ENCODE measurements at regions not wholly inside any gene's neighbourhood (a gene's known extent, or its start where the extent isn't known, plus 50 kb on each side); places are given as distances from the start of the nearest gene placed in this dataset.
A peak's percentile ranks its signal among the peaks of the same experiment; 100 is the strongest.
"Not testable (repeated sequence)": the region's sequence is repeated elsewhere in the genome, so short reads cannot be mapped to it uniquely, and the experiment has no call there.

DNA sequence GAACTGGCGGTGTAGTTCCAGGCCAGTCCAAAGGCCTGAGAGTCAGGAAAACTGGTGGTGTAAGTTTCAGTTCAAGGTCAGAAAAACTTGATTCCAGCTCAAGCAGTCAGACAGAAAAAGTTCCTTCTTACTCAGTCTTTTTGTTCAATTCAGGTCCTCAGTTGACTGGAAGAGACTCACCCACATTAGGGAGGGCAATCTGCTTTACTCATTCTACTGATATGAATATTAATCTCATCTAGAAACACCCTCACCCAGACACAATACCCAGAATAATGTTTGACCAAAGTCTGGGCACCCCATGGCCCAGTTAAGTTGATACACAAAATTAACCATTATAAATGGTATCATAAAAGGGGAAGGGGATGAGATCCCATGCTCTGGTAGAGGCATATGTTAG is 50.1 kb upstream of the LTA4H start:
- no peak for DNase-seq

DNA sequence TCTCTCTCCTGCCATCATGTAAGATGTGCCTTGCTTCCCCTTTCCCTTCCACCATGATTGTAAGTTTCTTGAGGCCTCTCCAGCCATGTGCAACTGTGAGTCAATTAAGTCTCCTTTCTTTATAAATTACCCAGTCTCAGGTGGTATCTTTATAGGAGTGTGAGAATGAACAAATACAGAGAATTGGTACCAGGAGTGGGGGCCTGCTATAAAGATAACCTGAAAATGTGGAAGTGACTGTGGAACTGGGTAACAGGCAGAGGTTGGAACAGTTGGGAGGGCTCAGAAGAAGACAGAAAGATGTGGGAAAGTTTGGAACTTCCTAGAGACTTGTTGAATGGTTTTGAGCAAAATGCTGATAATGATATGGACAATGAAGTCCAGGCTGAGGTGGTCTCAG is 50.8 kb upstream of the LTA4H start:
- DNase-seq: not testable (repeated sequence)

DNA sequence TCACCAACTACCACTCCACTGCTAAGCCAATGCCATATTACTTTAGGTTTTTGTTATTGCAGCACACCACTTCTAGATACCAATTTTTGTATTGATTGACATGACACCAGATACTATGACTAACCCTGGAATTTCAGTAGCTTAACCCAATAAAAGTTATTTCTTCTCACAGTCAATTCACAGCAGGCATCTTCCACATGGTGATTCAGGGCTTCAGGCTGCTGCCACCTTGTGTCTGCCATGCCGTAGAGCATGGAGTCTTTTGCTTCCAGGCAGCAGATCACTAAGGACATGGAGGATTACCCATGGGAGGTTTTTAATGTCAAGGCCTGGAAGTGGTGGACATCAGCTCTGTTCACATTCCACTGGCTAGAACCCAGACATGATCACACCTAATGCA is 56.4 kb upstream of the LTA4H start:
- DNase-seq: no peak

DNA sequence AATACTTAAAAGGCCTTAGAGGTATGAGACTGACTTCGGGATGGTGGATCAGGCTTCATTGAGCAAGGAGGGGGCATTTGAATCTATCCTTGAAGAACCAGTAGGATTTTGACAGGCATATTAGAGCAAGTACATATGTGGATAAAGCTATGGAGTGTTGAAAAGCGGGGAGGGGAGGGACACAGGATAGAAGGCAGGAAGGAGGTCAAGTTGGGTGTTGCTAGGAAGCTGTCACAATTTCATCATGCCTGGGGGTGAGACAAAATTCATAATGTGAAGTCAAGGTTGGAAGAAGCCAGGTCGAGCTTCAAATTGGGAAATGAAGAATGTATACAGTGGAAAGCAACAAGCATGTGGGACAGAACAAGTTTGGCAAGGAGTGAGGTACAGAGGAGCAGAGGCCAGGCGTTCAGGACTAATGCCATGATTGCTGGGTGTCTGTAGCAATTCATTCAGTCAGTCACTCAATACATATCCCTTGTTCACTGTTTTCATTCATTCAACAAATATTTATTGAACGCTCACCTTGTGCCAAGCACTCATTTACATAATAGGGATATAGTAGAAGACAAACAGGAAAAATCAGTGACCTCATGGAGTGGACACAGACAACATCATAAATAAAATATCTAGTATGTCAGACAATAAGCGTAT is 58.3 kb upstream of the LTA4H start:
- DNase-seq: no peak

DNA sequence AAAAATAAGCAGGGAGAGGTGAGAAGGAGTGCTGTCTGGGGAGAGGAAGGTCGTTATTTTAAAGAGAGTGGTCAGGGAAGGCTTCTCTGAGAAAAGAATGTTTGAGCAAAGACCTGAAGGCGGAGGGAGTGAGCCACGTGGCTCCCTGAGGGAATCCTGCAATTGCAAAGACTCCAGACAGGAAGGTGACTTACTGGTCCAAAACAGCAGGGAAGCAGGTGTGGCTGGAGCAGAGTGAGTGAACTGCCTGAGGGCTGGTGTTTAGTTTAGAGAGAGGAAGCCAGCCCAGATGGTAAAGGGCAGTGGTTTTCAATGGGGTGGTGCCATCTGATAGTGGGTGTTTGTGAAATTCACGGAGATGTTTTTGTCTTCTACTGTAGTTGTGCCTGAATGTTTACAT is 58.8 kb upstream of the LTA4H start:
- DNase-seq: no peak

DNA sequence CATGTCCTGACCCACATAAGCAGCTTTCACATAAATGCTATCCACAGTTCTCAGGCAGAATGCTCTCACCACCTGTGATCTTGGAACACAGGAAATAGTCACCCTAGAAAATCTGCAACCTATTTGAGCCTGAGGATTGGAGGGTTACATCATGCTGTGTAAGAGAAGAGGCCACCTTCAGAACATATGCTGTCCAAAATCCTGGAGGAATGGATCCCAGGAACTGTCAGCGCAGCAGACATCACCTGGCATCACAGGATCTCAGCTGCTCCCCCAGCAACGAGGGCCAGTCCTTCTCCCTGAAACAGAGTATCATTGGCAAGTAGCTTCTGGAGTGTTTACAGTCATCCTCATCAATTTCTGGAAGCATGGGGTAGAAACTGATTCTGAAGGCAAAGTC is 63.2 kb upstream of the LTA4H start:
- no peak for DNase-seq

DNA sequence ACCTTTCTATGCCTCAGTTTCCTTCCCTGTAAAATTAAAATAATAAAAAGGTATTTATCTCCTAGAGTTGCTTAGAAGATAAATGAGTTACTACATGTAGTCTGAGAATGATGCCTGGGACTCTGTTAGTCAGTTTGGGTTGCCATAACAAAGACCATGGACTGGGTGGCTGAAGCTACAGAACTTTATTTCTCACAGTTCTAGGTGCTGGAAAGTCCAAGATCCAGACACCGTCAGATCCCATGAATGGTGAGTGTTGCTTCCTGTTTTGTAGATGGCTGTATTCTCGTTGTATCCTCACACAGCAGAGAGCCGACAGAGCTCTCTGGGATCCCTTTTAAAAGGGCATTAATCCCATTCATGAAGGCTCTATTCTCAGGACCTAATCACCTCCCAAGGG is 64.0 kb upstream of the LTA4H start:
- DNase-seq: no peak

DNA sequence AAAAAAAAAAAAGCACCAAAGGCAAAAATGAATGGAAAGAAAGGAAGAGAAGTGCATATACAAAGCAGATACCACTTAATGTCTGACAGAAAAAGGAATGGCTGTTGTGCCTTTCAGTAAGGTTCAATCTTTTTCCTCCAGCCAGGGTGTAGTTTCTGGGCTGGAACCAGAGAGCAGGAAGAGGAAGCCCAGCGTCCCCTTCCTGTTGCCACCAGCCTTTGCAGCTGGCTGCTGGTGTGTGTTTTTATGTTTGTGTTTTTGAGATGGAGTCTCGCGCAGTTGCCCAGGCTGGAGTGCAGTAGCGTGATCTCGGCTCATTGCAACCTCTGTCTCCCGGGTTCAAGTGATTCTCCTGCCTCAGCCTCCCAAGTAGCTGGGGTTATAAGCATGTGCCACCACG is 64.6 kb upstream of the LTA4H start:
- no peak for DNase-seq

DNA sequence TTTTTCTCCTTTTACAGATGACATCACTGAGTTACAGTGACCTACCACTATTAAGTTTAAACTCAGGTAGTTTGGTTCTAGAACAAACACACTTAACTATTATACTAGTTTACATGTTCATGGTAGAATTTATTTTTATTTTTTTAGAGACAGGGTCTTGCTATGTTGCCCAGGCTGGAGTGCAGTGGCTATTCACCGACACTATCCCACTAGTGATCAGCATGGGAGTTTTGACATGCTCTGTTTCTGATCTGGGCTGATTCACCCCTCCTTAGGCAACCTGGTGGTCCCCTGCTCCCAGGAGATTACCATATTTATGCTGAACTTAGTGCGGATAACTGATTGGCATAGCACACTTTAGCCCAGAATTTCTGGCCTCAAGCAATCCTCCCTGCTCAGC is 66.4 kb upstream of the LTA4H start:
- DNase-seq: no peak

DNA sequence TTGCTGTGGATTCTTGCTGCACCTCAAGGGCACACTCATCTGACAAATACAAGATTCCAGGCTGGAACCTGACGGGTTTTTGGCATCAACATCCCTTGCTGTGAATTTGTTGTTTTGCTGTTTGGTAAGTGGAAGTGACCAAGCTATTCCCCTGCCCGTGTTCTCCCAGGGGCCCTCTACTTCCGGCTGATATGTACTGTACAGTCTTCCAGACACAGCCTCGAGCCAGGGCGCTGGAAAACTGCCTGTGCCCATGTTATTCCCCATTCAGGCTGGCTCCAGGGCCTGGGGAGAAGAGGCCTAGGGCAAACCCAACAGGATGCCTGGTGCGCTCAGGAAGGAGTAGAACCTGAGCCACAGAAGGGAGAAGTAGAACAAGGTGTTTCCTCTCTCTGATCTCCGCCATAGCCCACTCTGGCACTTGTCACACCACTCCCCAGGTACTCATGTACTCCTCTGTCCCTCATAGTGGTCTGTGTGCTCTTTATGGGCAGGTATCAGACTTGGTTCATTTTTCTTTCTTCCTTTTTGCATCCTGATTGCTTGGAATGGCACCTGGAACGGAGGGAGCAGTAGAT is 67.8 kb upstream of the LTA4H start:
- DNase-seq: no peak

DNA sequence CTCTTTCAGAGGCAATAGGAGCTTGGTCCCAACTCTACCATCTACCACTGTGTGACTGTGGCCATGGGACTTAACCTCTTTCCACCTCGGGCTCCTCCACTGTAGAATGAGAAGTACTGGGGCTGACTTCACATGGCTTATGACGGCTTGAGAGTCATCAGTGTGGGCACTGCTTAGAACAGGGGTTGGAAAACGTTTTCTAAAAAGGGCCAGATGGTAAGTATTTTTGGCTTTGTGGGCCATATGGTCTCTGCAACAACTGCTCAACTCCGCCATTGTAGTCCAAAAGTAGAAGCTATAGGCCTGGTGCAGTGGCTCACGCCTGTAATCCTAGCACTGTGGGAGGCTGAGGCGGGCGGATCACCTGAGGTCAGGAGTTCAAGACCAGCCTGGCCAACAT is 69.2 kb upstream of the LTA4H start:
- no peak for DNase-seq

DNA sequence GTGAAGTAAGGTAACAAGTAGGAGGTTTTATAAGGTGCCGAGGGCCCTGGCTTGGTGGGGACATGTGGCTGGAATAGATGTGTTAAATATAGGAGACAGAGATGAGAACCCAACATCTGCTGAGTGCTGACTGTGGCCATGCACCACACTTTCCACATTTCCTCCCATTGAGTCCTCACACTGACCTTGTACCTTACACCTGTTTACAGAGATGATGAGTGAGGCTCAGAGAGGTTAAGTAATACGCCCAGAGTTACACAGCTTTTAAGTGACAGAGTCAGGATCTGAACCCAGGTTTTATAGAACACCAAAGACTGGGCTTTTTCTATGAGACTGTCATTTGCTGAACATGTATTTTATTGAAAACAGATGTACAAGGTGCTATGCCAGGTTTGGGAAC is 70.8 kb upstream of the LTA4H start:
- no peak for DNase-seq

DNA sequence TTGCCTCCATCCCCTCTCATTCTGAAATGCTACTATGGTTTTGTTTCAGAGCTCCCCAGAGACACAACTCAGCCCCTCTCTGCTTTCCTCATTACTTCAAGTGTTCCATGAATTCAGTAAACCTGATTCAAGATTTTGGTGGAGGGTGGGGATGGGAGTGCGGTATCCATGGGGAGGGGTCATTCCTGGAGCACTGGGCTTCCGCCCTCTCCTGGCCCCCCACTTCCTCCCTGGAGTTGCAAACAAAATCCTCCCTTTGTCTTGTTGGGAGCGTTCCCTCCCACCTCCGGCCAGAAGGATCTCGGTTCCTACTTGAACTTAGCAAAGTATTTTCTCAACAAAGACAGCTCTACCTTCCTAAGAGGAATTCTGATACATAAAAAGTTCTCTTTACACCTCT is 71.8 kb upstream of the LTA4H start:
- no peak for DNase-seq

DNA sequence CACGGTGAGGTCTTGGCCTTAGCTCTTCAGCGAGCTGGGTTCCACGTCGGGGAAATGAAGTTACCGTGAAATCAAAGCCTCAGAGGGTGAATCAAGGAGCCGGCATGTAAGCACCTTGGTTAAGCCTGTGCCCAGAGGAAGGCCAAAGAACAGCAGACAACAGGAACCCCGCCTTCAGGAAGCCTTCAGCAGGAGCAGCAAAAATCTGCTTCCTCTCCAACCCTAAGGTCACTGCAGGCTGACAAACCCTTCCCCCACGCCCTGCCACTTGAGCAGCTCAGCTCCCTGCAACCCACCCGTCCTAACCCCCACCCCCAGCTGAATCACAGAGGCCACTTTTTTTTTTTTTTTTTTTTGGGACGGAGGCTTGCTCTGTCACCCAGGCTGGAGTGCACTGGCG is 72.9 kb upstream of the LTA4H start:
- DNase-seq: peak; percentile 22 to 40

DNA sequence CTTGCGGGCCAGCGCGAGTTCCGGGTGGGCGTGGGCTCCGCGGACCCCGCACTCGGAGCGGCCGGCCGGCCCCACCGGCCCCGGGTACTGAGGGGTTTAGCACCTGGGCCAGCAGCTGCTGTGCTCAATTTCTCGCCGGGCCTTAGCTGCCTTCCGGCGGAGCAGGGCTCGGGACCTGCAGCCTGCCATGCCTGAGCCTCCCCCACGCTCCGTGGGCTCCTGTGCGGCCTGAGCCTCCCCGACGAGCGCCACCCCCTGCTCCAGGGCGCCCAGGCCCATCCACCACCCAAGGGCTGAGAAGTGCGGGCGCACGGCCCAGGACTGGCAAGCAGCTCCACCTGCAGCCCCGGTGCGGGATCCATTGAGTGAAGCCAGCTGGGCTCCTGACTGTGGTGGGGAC is 73.6 kb upstream of the LTA4H start:
- not testable (repeated sequence) for DNase-seq

DNA sequence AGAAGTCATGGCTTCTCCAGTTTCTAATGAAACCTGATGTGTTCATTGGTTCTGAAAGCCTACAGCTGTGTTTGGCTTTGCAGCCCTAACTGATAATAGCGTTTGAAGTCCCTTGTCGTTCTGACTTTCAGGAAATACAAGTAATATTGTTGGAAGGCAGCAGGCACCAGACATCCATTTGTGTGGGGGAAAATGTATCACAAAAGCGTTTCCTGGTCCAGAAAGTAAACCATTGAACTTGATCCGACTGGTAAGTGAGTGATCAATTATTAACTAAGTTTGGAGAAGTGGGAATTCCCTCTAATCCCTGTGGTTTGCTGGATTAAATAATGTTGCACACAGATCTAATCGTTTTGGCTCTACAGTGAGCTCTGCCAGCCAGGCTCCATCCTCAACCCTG is 77.3 kb upstream of the LTA4H start:
- DNase-seq: no peak

DNA sequence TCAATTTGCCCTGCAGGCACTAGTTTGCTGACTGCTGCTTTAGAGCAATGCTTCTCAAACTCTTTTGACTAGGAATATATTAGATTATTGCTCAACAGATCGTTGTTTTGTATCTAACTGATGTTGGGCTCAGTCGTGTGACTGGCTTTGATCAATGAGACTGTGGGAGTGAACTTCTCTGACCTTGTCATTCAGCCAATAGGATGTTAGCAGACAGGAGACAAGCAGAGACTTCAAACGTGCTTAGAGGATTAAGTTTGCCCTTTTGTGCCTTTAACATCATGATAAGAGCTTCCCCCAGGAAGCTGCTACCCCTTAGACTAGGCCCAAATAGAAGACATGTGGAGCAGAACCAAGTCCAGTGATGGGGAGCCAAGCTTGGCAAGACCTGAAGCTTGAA is 76.7 kb upstream of the ELK3 start:
- no peak for DNase-seq

DNA sequence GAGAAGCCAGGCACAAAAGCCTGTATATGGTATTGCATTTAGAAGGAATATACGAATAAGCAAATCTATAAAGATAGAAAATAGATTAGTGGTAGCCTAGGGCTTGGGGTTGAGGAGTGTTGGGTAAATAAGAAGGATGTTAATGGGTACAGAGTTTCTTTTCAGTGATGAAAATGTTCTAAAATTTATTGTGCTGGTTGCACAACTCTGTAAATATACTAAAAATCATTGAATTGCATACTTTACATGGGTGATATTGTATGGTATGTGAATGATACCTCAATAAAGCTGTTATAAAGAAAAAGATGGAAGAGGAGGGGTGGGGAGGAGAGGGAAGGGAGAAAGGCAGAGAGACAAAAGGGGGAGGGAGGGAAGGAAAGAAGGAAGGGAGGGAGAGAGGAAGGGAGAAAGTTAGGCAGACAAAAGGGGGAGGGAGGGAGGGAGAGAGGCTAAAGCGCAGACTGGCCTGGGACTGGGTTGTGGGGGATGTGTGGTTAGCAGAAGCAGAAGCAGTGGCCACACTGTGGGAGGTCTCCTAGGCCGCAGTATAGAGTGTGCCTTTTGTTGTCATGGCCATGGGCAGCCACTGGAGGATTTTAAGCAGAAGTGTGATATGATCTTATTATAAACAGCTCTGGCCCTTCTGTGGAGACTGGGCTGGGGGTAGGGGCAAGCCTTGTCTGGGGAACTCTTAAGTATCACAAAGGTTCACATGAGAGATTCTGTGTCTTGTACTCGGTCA is 73.6 kb upstream of the ELK3 start:
- no peak for DNase-seq

DNA sequence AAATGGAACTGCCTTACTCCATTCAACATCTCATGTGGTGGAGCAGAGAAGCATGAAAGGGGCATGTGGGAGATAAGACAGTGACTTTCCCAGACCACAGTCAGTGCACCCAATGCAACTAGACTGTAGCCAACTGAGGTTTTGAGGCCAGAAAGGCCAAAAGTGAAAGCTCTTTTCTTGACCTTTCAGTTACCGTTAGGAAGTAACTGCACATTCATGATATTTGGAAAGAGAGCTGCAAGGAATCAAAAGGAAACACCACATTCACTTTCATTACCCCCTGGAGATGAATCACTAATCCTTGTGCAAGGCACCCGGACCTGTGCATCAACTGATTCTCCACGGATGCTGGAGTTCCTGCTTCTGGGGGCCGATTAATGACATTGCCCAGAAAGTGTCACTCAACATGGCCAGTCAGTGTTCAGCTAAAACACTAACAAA is 72.9 kb upstream of the ELK3 start:
- no peak for DNase-seq

DNA sequence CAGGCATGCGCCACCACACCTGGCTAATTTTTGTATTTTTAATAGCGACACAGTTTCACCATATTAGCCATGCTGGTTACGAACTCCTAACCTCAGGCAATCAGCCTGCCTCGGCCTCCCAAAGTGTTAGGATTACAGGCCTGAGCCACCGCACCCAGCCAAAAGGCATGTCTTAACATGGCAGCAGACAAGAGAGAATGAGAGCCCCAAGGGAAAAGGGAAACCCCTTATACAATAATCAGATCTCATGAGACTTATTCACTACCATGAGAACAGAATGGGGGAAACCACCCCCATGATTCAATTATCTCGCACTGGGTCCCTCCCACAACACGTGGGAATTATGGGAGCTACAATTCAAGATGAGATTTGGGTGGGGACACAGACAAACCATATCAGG is 65.9 kb upstream of the ELK3 start:
- not testable (repeated sequence) for DNase-seq

DNA sequence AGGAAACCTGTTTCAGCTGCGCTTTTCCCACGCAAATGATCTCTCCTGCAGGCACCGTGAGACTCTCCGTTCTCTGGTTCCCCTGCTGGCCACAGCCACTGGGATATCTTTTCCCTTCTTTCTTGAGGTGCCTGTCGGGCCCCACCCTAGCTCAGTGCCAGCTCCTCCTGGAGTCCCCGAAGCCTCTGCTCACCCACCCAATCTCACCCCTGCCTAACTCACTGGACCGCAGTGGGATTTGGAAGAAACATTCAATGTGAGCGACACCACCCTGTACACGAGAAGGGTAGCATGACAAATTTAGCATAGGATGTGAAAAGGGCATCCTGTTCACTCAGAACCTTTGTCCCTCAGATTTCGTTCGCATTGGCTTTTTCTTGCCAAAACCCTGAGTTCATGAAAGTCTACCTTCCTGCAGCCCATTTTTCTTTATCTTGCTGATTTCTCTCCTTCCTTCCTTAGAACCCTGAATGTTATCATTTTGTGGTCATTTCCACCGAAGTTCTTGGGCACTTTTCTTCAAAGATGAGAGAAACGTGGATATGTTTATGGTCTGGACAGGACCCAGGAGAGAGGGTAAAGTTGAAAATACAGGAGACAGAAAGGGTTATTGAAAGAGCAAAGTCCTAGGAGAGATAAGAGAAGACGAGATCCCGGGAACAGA is 63.6 kb upstream of the ELK3 start:
- no peak for DNase-seq

DNA sequence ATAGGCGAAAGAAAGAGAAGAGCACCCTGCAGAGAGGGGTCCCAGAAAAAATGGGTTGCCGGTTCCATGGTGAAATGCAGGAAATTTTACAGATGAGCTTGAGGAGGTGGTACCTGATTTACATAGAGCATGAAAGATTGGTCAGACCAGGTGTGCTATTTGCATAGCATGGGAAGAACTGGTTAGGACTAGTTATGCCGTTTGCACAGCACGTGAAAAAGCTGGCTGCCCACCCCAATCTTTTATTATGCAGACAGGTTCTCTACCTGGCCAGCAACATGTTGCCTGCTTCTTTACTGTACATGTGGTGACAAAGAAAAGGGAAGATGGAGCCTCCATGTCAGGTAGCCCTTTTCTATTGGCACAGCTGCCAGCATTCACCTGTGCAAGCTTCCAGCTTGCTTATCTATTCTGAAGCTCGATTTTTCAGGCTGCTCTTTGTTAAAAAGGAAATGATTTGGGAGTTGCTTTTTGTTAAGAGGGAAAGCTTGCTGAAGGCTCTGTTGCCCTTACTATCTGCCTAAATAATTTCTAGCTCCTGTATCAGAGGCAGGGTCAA is 62.9 kb upstream of the ELK3 start:
- DNase-seq: no peak

DNA sequence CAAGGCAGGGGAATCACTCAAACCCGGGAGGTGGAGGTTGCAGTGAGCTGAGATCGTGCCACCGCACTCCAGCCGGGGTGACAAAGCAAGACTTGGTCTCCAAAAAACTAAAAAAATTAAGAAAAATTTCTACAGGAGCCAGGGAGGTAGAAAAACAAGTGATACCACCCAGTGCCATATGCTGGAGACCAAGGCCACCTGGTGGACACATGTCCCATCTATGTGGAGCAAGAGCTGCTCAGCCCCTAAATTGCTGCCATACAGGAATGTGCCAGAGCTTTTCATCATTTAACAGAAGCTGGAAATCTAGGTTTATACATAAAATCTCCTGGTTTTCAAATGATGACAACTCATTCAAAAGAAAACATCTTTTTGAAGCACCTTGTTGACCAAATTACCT is 61.4 kb upstream of the ELK3 start:
- DNase-seq: peak in 1 of 2 experiments; percentile 13

DNA sequence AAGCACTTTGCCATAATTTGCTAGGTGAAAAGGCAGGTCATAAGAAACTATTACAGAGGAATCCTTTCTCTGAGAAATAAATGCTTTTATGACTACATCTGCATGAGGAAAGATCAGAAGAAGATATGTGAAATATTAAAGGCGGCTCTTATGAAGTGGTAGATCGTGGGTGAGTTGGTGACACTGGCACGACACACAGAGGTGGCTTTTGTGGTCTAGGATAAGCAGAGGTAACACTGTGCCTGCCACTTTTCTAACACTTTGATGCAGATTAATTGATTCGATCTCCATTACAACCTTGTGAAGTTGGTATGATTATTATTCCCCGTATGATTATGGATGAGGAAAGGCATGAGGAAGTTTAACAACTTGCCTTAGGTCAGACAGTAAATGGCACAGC is 60.0 kb upstream of the ELK3 start:
- no peak for DNase-seq

Data from activated CD4-positive, alpha-beta T cell treated with anti-CD3 and anti-CD28 coated beads, Interleukin-2, amount 50 U/mL, for 48 hours (primary cell).